Caki2 (cell line): ENCODE measurements at regions not wholly inside any gene's neighbourhood (a gene's known extent, or its start where the extent isn't known, plus 50 kb on each side); places are given as distances from the start of the nearest gene placed in this dataset.

Experiments used
- DNase-seq: peaks from one replicate; pipeline ENCODE4 v3.0.0-alpha.2; 2015; ENCODE audit warnings: low read depth
- in situ Hi-C: cut with HindIII; loops from 2 replicates; pipeline ENCODE4 v1.10.0; 2016; ENCODE audit warnings: low sequenced_read_pairs, low pct_unique_long_range_greater_than_20kb, mixed read lengths

- in situ Hi-C loops = no loop called here
- DNase-seq = no peak
These were observed 111.0 kb upstream of the LMO3 start for GRCh38 chr12:16716928-16717327.

- in situ Hi-C loops = no loop called here
- no peak for DNase-seq
These were observed 86.1 kb upstream of the LMO3 start for GRCh38 chr12:16692099-16692498.

GRCh38 chr12:16691624-16692023, 85.7 kb upstream of the LMO3 start:
- DNase-seq = no peak
- in situ Hi-C loops = no loop called here

- no peak for DNase-seq
- in situ Hi-C loops = no loop called here
These were observed 82.2 kb upstream of the LMO3 start for GRCh38 chr12:16688200-16688599.

GRCh38 chr12:16685107-16685506, 79.1 kb upstream of the LMO3 start:
- no peak for DNase-seq
- in situ Hi-C loops = no loop called here

GRCh38 chr12:16681196-16681595, 75.2 kb upstream of the LMO3 start:
- in situ Hi-C loops = no loop called here
- no peak for DNase-seq

GRCh38 chr12:16675438-16675837, 69.5 kb upstream of the LMO3 start:
- DNase-seq = no peak
- in situ Hi-C loops = no loop called here

- in situ Hi-C loops = no loop called here
- no peak for DNase-seq
These were observed 68.9 kb upstream of the LMO3 start for GRCh38 chr12:16674885-16675284.

GRCh38 chr12:16670456-16671050, 64.6 kb upstream of the LMO3 start:
- in situ Hi-C loops = no loop called here
- DNase-seq = no peak

- in situ Hi-C loops = no loop called here
These were observed 63.8 kb upstream of the LMO3 start for GRCh38 chr12:16669756-16670155.

GRCh38 chr12:16668198-16668597, 62.2 kb upstream of the LMO3 start:
- in situ Hi-C loops = no loop called here
- no peak for DNase-seq

More at GRCh38 chr12:16669756-16670155, 63.8 kb upstream of the LMO3 start:
- no peak for DNase-seq

- in situ Hi-C loops = no loop called here
- DNase-seq = no peak
These were observed 52.7 kb upstream of the LMO3 start for GRCh38 chr12:16658699-16659098.
